A549 (cell line): ENCODE measurements at regions not wholly inside any gene's neighbourhood (a gene's known extent, or its start where the extent isn't known, plus 50 kb on each side); places are given as distances from the start of the nearest gene placed in this dataset.

Experiments used
- CEBPB ChIP-seq, 2 experiments: fragments of >200 bp in 1 of 2; sonication (Bioruptor Twin) in 1 of 2; formaldehyde crosslinking in 1 of 2; IDR thresholded peaks; 2 replicates each; pipeline ENCODE4 v1.6.1; 2012 to 2016
- CTCF ChIP-seq: fragments of >200 bp; sonication (Bioruptor Twin); formaldehyde crosslinking; IDR thresholded peaks from 3 replicates; pipeline ENCODE4 v1.5.1; 2016
- EP300 ChIP-seq, 2 experiments: fragments of >200 bp; sonication (Bioruptor Twin); formaldehyde crosslinking; IDR thresholded peaks; 2 replicates in 1 of 2; 3 replicates in 1 of 2; pipeline ENCODE4 v1.6.1; 2016 to 2017
- FOXS1 ChIP-seq: fragments of 250-450 bp; sonication (Bioruptor Pico); IDR thresholded peaks from 2 replicates; pipeline ENCODE4 v1.5.0; 2020; ENCODE audit warnings: mild to moderate bottlenecking, moderate library complexity
- HES2 ChIP-seq: fragments of >200 bp; sonication (Bioruptor Twin); formaldehyde crosslinking; IDR thresholded peaks from 2 replicates; pipeline ENCODE4 v1.6.1; 2016
- HMGXB4 ChIP-seq: fragments of 250-450 bp; sonication (Bioruptor Pico); IDR thresholded peaks from 2 replicates; pipeline ENCODE4 v1.5.0; 2021; ENCODE audit warnings: mild to moderate bottlenecking, moderate library complexity, borderline replicate concordance
- MAX ChIP-seq: IDR thresholded peaks from 2 replicates; pipeline ENCODE4 v1.6.1; 2012
- MYC ChIP-seq: IDR thresholded peaks from 2 replicates; pipeline ENCODE4 v1.6.1; 2012; ENCODE audit warnings: mild to moderate bottlenecking, inconsistent platforms, low read length, improper control_type of control experiment, borderline replicate concordance
- POLR2A ChIP-seq: IDR thresholded peaks from 2 replicates; pipeline ENCODE4 v1.6.1; 2012; ENCODE audit warnings: mild to moderate bottlenecking, low read length
- RAD21 ChIP-seq, 2 experiments: fragments of >200 bp in 1 of 2; sonication (Bioruptor Twin) in 1 of 2; formaldehyde crosslinking in 1 of 2; IDR thresholded peaks in 1 of 2; conservative IDR thresholded peaks in 1 of 2; 2 replicates in 1 of 2; 3 replicates in 1 of 2; pipeline ENCODE4 v1.6.1; 2012 to 2018; ENCODE audit warnings: inconsistent platforms in 1 of 2
- REST ChIP-seq: fragments of 200-600 bp; sonication (generic); IDR thresholded peaks from 2 replicates; pipeline ENCODE4 v1.6.1; 2016; ENCODE audit warnings: antibody characterized with exemption, mild to moderate bottlenecking, moderate library complexity
- ZFP36 ChIP-seq: fragments of 450-650 bp; IDR thresholded peaks from 2 replicates; pipeline ENCODE4 v1.6.1; 2014; ENCODE audit warnings: borderline replicate concordance; ENCODE audit not compliant: partially characterized antibody
- ZNF302 ChIP-seq: fragments of 250-450 bp; sonication (Bioruptor Pico); IDR thresholded peaks from 2 replicates; pipeline ENCODE4 v1.9.0; 2021; ENCODE audit warnings: inconsistent platforms, mild to moderate bottlenecking, moderate library complexity

GRCh38 chr5:20949636-20950035 is 961.6 kb upstream of the CDH18 start:
- TF ChIP-seq POLR2A = no peak
- TF ChIP-seq CTCF = no peak
- no peak for TF ChIP-seq HES2
- no peak for TF ChIP-seq ZFP36
- TF ChIP-seq CEBPB (IDR thresholded peaks at IDR 0.05) = no peak
- TF ChIP-seq ZNF302 (CRISPR knock-in tag) = no peak
- no peak for TF ChIP-seq MAX
- no peak for TF ChIP-seq MYC
- no peak for TF ChIP-seq RAD21 (conservative IDR thresholded peaks at IDR 0.05 in 1 of 2, IDR thresholded peaks at IDR 0.05 in 1 of 2)
- TF ChIP-seq FOXS1 (CRISPR knock-in tag) = no peak
- no peak for TF ChIP-seq HMGXB4 (CRISPR knock-in tag)
- no peak for TF ChIP-seq REST
- TF ChIP-seq EP300 (IDR thresholded peaks at IDR 0.05) = no peak
